Liver (tissue), 3 donors: ENCODE measurements at regions not wholly inside any gene's neighbourhood (a gene's known extent, or its start where the extent isn't known, plus 50 kb on each side); places are given as distances from the start of the nearest gene placed in this dataset.

Experiments
- CTCF ChIP-seq: fragments of 150-350 bp; IDR thresholded peaks from 2 replicates; pipeline ENCODE4 v1.5.1; 2017; ENCODE audit warnings: improper control_type of control experiment, low read depth, low read length; ENCODE audit not compliant: missing input control
- FOXA1 ChIP-seq: IDR thresholded peaks from 2 replicates; pipeline ENCODE4 v1.6.1; 2016; ENCODE audit warnings: antibody characterized with exemption
- HNF4A ChIP-seq, 2 donors: conservative IDR thresholded peaks; 2 replicates each; pipeline ENCODE4 v1.6.1; 2016; ENCODE audit warnings: antibody characterized with exemption in 2 of 2, mild to moderate bottlenecking in 2 of 2
- HNF4G ChIP-seq: IDR thresholded peaks from 2 replicates; pipeline ENCODE4 v1.6.1; 2016; ENCODE audit warnings: antibody characterized with exemption
- RAD21 ChIP-seq, 2 donors: IDR thresholded peaks; 2 replicates each; pipeline ENCODE4 v1.6.1; 2016; ENCODE audit warnings: antibody characterized with exemption in 2 of 2, mild to moderate bottlenecking in 2 of 2
- TAF1 ChIP-seq: conservative IDR thresholded peaks from 2 replicates; pipeline ENCODE4 v1.6.1; 2016; ENCODE audit warnings: antibody characterized with exemption, mild to moderate bottlenecking
- TF ChIP-seq, protein P1 (sequence below): IDR thresholded peaks from 2 replicates; pipeline ENCODE4 v1.6.1; 2016; ENCODE audit warnings: antibody characterized with exemption
- TF ChIP-seq, protein P2 (sequence below): IDR thresholded peaks from 2 replicates; pipeline ENCODE4 v1.6.1; 2016; ENCODE audit warnings: antibody characterized with exemption
- donor health status: healthy.
- donor health status: healthy.

DNA sequence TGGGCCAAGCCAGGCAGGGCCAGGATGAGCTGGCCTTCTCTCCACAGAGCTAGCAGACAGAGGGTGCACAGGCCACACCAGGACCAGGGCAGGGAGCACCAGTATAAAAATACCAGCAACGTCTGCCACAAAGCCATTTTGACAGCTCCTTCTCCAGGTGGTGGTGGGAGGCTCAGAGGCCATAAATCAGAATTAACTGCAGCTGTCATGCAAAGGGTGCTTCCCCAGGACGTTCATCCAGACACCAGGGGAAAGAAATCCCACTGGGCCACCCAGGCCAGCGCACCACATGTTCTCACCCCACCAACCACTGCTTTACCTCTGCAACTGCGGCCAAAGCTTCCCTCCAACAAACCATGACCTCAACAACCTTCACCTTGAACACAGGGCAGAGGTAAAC lies 403.7 kb upstream of the TRPC7 start:
- TF ChIP-seq CTCF (no peak), TAF1 (no peak), HNF4A (conservative IDR thresholded peaks at IDR 0.05) (no peak), RAD21 (IDR thresholded peaks at IDR 0.05) (no peak), HNF4G (no peak), FOXA1 (no peak)
- TF ChIP-seq, protein P1, sequence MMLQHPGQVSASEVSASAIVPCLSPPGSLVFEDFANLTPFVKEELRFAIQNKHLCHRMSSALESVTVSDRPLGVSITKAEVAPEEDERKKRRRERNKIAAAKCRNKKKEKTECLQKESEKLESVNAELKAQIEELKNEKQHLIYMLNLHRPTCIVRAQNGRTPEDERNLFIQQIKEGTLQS: no peak
- TF ChIP-seq, protein P2, sequence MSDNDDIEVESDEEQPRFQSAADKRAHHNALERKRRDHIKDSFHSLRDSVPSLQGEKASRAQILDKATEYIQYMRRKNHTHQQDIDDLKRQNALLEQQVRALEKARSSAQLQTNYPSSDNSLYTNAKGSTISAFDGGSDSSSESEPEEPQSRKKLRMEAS: no peak
